HEK293 (cell line): ENCODE measurements at regions not wholly inside any gene's neighbourhood (a gene's known extent, or its start where the extent isn't known, plus 50 kb on each side); places are given as distances from the start of the nearest gene placed in this dataset.

ENCODE experiments used
- CTCF ChIA-PET: fragments of 350-600 bp; formaldehyde crosslinking; extraction: SDS; loops from one replicate; lab custom pipeline; 2021; ENCODE audit warnings: antibody characterized with exemption; lab: Yijun Ruan, JAX
- POLR2A ChIA-PET: fragments of 300-600 bp; formaldehyde crosslinking; extraction: SDS; loops from one replicate; lab custom pipeline; 2020; ENCODE audit warnings: antibody characterized with exemption, inconsistent platforms; lab: Yijun Ruan, JAX
- H3K27ac ChIP-seq: fragments of 200-500 bp; sonication (Bioruptor generic); 2 replicates; pipeline ENCODE4 v1.5.1; 2014; ENCODE audit warnings: low read depth, low read length, control low read depth, inconsistent platforms; ENCODE audit errors: extremely low read depth
- H3K36me3 ChIP-seq, 2 experiments: fragments of 200-500 bp in 1 of 2; sonication (Bioruptor generic) in 1 of 2; 1 replicate in 1 of 2; 2 replicates in 1 of 2; pipeline ENCODE4 v1.5.1; 2014 to 2017; ENCODE audit warnings: inconsistent platforms in 2 of 2, low read length in 2 of 2; ENCODE audit not compliant: control insufficient read depth in 2 of 2, insufficient read depth in 1 of 2
- H3K4me1 ChIP-seq: fragments of 200-500 bp; sonication (Bioruptor generic); 2 replicates; pipeline ENCODE4 v1.5.1; 2014; ENCODE audit warnings: mild to moderate bottlenecking, low read length, inconsistent platforms; ENCODE audit not compliant: control insufficient read depth, insufficient read depth
- H3K4me3 ChIP-seq: 2 replicates; pipeline ENCODE4 v1.5.1; 2011; ENCODE audit warnings: low read depth, mild to moderate bottlenecking, control low read depth, low read length, moderate library complexity
- H3K9me3 ChIP-seq: fragments of 200-500 bp; sonication (Bioruptor generic); 2 replicates; pipeline ENCODE4 v1.5.1; 2014; ENCODE audit warnings: low read depth, low read length, inconsistent platforms; ENCODE audit not compliant: control insufficient read depth, insufficient read depth
- BCL11A ChIP-seq: fragments of 450-650 bp; formaldehyde crosslinking; IDR thresholded peaks from 2 replicates; pipeline ENCODE4 v1.5.1; 2016; ENCODE audit warnings: low read depth, missing biosample characterization, missing genetic modification characterization
- IKZF3 ChIP-seq: fragments of 450-650 bp; IDR thresholded peaks from 2 replicates; pipeline ENCODE4 v1.5.0; 2018; ENCODE audit warnings: missing biosample characterization, mild to moderate bottlenecking, missing genetic modification characterization, moderate library complexity
- SCRT1 ChIP-seq: fragments of 450-650 bp; formaldehyde crosslinking; IDR thresholded peaks from 2 replicates; pipeline ENCODE4 v1.5.1; 2016; ENCODE audit warnings: missing biosample characterization, missing genetic modification characterization, borderline replicate concordance
- YY1 ChIP-seq: fragments of 450-650 bp; formaldehyde crosslinking; IDR thresholded peaks from 2 replicates; pipeline ENCODE4 v1.5.1; 2018; ENCODE audit warnings: missing biosample characterization, missing genetic modification characterization
- ZFHX2 ChIP-seq: fragments of 450-650 bp; formaldehyde crosslinking; conservative IDR thresholded peaks from 2 replicates; pipeline ENCODE4 v1.5.1; 2016; ENCODE audit warnings: missing biosample characterization, missing genetic modification characterization
- ZNF133 ChIP-seq: fragments of 450-650 bp; formaldehyde crosslinking; IDR thresholded peaks from 2 replicates; pipeline ENCODE4 v1.5.1; 2016; ENCODE audit warnings: missing biosample characterization, missing genetic modification characterization
- ZNF175 ChIP-seq: fragments of 450-650 bp; formaldehyde crosslinking; IDR thresholded peaks from 2 replicates; pipeline ENCODE4 v1.5.1; 2016; ENCODE audit warnings: missing biosample characterization, missing genetic modification characterization
- ZNF19 ChIP-seq: fragments of 450-650 bp; formaldehyde crosslinking; IDR thresholded peaks from 2 replicates; pipeline ENCODE4; 2016; ENCODE audit warnings: missing biosample characterization, missing genetic modification characterization, low read depth
- ZNF211 ChIP-seq: fragments of 450-650 bp; formaldehyde crosslinking; IDR thresholded peaks from 2 replicates; pipeline ENCODE4 v1.5.1; 2016; ENCODE audit warnings: low read depth, missing biosample characterization, missing genetic modification characterization
- ZNF221 ChIP-seq: fragments of 450-650 bp; formaldehyde crosslinking; IDR thresholded peaks from 2 replicates; pipeline ENCODE4 v1.5.1; 2017; ENCODE audit warnings: missing biosample characterization, missing genetic modification characterization, borderline replicate concordance
- ZNF280C ChIP-seq: fragments of 450-650 bp; formaldehyde crosslinking; IDR thresholded peaks from 2 replicates; pipeline ENCODE4 v1.5.1; 2016; ENCODE audit warnings: missing biosample characterization, missing genetic modification characterization
- ZNF311 ChIP-seq: fragments of 450-650 bp; formaldehyde crosslinking; IDR thresholded peaks from 2 replicates; pipeline ENCODE4 v1.5.1; 2017; ENCODE audit warnings: missing biosample characterization, missing genetic modification characterization, borderline replicate concordance
- ZNF529 ChIP-seq: fragments of 450-650 bp; formaldehyde crosslinking; IDR thresholded peaks from 2 replicates; pipeline ENCODE4 v1.5.1; 2017; ENCODE audit warnings: missing genetic modification characterization, missing biosample characterization; ENCODE audit not compliant: insufficient replicate concordance
- ZSCAN30 ChIP-seq: fragments of 450-650 bp; IDR thresholded peaks from 2 replicates; pipeline ENCODE4 v1.5.1; 2018; ENCODE audit warnings: missing biosample characterization, mild to moderate bottlenecking, missing genetic modification characterization, moderate library complexity
- TF ChIP-seq, protein P1 (sequence below): fragments of 450-650 bp; formaldehyde crosslinking; IDR thresholded peaks from 2 replicates; pipeline ENCODE4 v1.5.1; 2016; ENCODE audit warnings: missing biosample characterization, missing genetic modification characterization
- TF ChIP-seq, protein P2 (sequence below): fragments of 450-650 bp; formaldehyde crosslinking; IDR thresholded peaks from 2 replicates; pipeline ENCODE4 v1.5.1; 2016; ENCODE audit warnings: missing biosample characterization, missing genetic modification characterization, borderline replicate concordance
- TF ChIP-seq, protein P3 (sequence below): fragments of 450-650 bp; formaldehyde crosslinking; IDR thresholded peaks from 2 replicates; pipeline ENCODE4 v1.5.1; 2016; ENCODE audit warnings: missing biosample characterization, missing genetic modification characterization

DNA sequence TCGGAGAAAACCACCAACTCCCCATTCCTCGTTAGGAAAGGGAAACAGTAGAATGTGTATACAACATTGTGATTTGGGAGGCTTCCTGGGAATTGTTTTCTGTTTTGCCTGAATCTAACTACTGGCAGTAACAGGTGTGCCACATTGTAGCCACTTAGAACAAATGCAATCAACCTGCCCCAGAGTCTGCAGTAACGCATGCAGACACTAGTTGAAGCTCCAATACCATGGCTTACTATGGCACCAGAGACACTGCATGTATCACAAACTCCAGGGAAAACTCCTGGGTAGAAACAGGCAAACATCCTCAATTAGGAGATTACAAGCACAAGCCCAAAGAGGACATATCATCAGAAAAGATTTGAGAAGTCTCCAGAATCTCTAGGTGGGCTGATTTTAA, 154.2 kb upstream of the NEIL3 start (continued):
- TF ChIP-seq, protein P1, sequence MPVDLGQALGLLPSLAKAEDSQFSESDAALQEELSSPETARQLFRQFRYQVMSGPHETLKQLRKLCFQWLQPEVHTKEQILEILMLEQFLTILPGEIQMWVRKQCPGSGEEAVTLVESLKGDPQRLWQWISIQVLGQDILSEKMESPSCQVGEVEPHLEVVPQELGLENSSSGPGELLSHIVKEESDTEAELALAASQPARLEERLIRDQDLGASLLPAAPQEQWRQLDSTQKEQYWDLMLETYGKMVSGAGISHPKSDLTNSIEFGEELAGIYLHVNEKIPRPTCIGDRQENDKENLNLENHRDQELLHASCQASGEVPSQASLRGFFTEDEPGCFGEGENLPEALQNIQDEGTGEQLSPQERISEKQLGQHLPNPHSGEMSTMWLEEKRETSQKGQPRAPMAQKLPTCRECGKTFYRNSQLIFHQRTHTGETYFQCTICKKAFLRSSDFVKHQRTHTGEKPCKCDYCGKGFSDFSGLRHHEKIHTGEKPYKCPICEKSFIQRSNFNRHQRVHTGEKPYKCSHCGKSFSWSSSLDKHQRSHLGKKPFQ, result no peak
- no peak for TF ChIP-seq SCRT1 (tag by site-specific recombination)

DNA sequence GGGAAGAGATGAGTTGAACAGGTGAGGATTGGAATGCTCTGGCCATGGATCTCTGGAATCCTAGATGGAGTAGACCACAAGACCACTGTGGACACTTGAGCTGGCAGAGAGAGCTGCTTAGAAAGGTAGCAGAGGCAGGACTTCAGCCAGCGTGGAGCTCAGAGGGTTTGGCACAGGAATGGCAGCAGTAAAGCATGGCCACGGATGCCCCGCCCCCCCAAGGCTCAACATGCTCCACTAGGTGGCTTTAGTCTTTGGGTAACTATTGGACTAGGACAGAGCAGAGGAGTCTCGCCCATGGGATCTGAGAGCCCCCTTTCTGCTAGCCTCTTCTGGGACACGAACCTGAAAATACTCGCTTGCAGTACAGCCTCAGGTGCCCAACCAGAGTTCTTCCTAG, 150.1 kb upstream of the NEIL3 start:
- CTCF ChIA-PET, result no interaction called here
- TF ChIP-seq ZSCAN30 (tag by site-specific recombination), result no peak
- TF ChIP-seq ZNF133 (tag by site-specific recombination), result no peak
- no peak for TF ChIP-seq BCL11A (tag by site-specific recombination)
- TF ChIP-seq ZNF221 (tag by site-specific recombination), result no peak
- TF ChIP-seq ZNF311 (tag by site-specific recombination), result no peak
- TF ChIP-seq ZFHX2 (tag by site-specific recombination), result no peak
- no peak for TF ChIP-seq ZNF529 (tag by site-specific recombination)
- TF ChIP-seq ZNF211 (tag by site-specific recombination), result no peak
- Histone ChIP-seq H3K9me3 (no peaks in the 10 kb centered on the region), H3K4me3 (no peak overlapping the region), H3K4me1 (no peaks in the 10 kb centered on the region), H3K27ac (no peak overlapping the region), H3K36me3 (no peaks in the 10 kb centered on the region)
- POLR2A ChIA-PET, result no interaction called here

GRCh38 chr4:177161781-177162180, 147.9 kb upstream of the NEIL3 start:
- CTCF ChIA-PET, result no interaction called here
- POLR2A ChIA-PET, result no interaction called here
- H3K9me3 ChIP-seq, result no peaks in the 10 kb centered on the region
- H3K36me3 ChIP-seq, result no peaks in the 10 kb centered on the region
- TF ChIP-seq, protein P2, sequence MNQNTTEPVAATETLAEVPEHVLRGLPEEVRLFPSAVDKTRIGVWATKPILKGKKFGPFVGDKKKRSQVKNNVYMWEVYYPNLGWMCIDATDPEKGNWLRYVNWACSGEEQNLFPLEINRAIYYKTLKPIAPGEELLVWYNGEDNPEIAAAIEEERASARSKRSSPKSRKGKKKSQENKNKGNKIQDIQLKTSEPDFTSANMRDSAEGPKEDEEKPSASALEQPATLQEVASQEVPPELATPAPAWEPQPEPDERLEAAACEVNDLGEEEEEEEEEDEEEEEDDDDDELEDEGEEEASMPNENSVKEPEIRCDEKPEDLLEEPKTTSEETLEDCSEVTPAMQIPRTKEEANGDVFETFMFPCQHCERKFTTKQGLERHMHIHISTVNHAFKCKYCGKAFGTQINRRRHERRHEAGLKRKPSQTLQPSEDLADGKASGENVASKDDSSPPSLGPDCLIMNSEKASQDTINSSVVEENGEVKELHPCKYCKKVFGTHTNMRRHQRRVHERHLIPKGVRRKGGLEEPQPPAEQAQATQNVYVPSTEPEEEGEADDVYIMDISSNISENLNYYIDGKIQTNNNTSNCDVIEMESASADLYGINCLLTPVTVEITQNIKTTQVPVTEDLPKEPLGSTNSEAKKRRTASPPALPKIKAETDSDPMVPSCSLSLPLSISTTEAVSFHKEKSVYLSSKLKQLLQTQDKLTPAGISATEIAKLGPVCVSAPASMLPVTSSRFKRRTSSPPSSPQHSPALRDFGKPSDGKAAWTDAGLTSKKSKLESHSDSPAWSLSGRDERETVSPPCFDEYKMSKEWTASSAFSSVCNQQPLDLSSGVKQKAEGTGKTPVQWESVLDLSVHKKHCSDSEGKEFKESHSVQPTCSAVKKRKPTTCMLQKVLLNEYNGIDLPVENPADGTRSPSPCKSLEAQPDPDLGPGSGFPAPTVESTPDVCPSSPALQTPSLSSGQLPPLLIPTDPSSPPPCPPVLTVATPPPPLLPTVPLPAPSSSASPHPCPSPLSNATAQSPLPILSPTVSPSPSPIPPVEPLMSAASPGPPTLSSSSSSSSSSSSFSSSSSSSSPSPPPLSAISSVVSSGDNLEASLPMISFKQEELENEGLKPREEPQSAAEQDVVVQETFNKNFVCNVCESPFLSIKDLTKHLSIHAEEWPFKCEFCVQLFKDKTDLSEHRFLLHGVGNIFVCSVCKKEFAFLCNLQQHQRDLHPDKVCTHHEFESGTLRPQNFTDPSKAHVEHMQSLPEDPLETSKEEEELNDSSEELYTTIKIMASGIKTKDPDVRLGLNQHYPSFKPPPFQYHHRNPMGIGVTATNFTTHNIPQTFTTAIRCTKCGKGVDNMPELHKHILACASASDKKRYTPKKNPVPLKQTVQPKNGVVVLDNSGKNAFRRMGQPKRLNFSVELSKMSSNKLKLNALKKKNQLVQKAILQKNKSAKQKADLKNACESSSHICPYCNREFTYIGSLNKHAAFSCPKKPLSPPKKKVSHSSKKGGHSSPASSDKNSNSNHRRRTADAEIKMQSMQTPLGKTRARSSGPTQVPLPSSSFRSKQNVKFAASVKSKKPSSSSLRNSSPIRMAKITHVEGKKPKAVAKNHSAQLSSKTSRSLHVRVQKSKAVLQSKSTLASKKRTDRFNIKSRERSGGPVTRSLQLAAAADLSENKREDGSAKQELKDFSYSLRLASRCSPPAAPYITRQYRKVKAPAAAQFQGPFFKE (tag by site-specific recombination), result no peak
- TF ChIP-seq ZNF175, result no peak
- no peak overlapping the region for H3K27ac ChIP-seq
- H3K4me1 ChIP-seq, result no peaks in the 10 kb centered on the region
- no peak overlapping the region for H3K4me3 ChIP-seq

GRCh38 chr4:177163532-177163931, 146.1 kb upstream of the NEIL3 start:
- no peaks in the 10 kb centered on the region for H3K4me1 ChIP-seq
- no peak overlapping the region for H3K27ac ChIP-seq
- H3K4me3 ChIP-seq, result no peak overlapping the region
- POLR2A ChIA-PET, result no interaction called here
- no peaks in the 10 kb centered on the region for H3K36me3 ChIP-seq
- CTCF ChIA-PET, result no interaction called here
- no peaks in the 10 kb centered on the region for H3K9me3 ChIP-seq
- no peak for TF ChIP-seq YY1
- TF ChIP-seq ZNF211 (tag by site-specific recombination), result no peak
- TF ChIP-seq IKZF3 (tag by site-specific recombination), result no peak
- TF ChIP-seq, protein P3, sequence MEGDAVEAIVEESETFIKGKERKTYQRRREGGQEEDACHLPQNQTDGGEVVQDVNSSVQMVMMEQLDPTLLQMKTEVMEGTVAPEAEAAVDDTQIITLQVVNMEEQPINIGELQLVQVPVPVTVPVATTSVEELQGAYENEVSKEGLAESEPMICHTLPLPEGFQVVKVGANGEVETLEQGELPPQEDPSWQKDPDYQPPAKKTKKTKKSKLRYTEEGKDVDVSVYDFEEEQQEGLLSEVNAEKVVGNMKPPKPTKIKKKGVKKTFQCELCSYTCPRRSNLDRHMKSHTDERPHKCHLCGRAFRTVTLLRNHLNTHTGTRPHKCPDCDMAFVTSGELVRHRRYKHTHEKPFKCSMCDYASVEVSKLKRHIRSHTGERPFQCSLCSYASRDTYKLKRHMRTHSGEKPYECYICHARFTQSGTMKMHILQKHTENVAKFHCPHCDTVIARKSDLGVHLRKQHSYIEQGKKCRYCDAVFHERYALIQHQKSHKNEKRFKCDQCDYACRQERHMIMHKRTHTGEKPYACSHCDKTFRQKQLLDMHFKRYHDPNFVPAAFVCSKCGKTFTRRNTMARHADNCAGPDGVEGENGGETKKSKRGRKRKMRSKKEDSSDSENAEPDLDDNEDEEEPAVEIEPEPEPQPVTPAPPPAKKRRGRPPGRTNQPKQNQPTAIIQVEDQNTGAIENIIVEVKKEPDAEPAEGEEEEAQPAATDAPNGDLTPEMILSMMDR, result no peak
- TF ChIP-seq ZNF280C (tag by site-specific recombination), result no peak
- no peak for TF ChIP-seq ZNF19 (tag by site-specific recombination)
